Testis (tissue), 2 donors: ENCODE measurements at regions not wholly inside any gene's neighbourhood (a gene's known extent, or its start where the extent isn't known, plus 50 kb on each side); places are given as distances from the start of the nearest gene placed in this dataset.

Experiments
- CTCF ChIP-seq, 3 experiments: fragments of 450-650 bp in 2 of 3; fragments of 200-600 bp in 1 of 3; sonication (generic) in 1 of 3; IDR thresholded peaks; one replicate each; pipeline ENCODE4 v1.5.1; 2016 to 2019; ENCODE audit warnings: antibody characterized with exemption in 3 of 3, mild to moderate bottlenecking in 2 of 3, moderate library complexity in 1 of 3
- POLR2A ChIP-seq: fragments of 450-650 bp; IDR thresholded peaks from one replicate; pipeline ENCODE4 v1.6.1; 2017; ENCODE audit warnings: antibody characterized with exemption, mild to moderate bottlenecking, moderate library complexity

GRCh38 chr11:127452533-127452932 is 452.0 kb upstream of the KIRREL3 start:
- no peak for TF ChIP-seq POLR2A
- TF ChIP-seq CTCF (IDR thresholded peaks at IDR 0.05) = no peak
